GM10266 (cell line): ENCODE measurements at regions not wholly inside any gene's neighbourhood (a gene's known extent, or its start where the extent isn't known, plus 50 kb on each side); places are given as distances from the start of the nearest gene placed in this dataset.
"Not testable (repeated sequence)": the region's sequence is repeated elsewhere in the genome, so short reads cannot be mapped to it uniquely, and the experiment has no call there.

Experiments used
- DNase-seq: peaks from one replicate; pipeline ENCODE4 v3.0.0; 2012; ENCODE audit errors: extremely low spot score
- CTCF ChIP-seq: IDR thresholded peaks from 2 replicates; pipeline ENCODE4 v1.5.1; 2012; ENCODE audit warnings: mild to moderate bottlenecking, low read depth; ENCODE audit not compliant: control insufficient read depth, insufficient read depth; ENCODE audit errors: missing control alignments

GRCh38 chr12:74148849-74149248 is 388.8 kb upstream of the ATXN7L3B start:
- DNase-seq: no peak
- no peak for TF ChIP-seq CTCF

- no peak for DNase-seq
- TF ChIP-seq CTCF: no peak
Measured at GRCh38 chr12:74152370-74152769, 385.3 kb upstream of the ATXN7L3B start.

GRCh38 chr12:74166096-74166495 is 371.5 kb upstream of the ATXN7L3B start:
- TF ChIP-seq CTCF: no peak
- no peak for DNase-seq

GRCh38 chr12:74169607-74170006 is 368.0 kb upstream of the ATXN7L3B start:
- TF ChIP-seq CTCF: no peak
- DNase-seq: no peak

- no peak for DNase-seq
- TF ChIP-seq CTCF: no peak
Measured at GRCh38 chr12:74170645-74171477, 366.8 kb upstream of the ATXN7L3B start.

GRCh38 chr12:74171478-74171909 is 366.1 kb upstream of the ATXN7L3B start:
- no peak for DNase-seq

GRCh38 chr12:74174961-74175360 is 362.7 kb upstream of the ATXN7L3B start:
- not testable (repeated sequence) for DNase-seq

More at GRCh38 chr12:74171478-74171909, 366.1 kb upstream of the ATXN7L3B start:
- TF ChIP-seq CTCF: no peak
